ENCODE measurements at regions not wholly inside any gene's neighbourhood (a gene's known extent, or its start where the extent isn't known, plus 50 kb on each side); places are given as distances from the start of the nearest gene placed in this dataset.

- DNase-seq (ENCODE audit: low read depth): no peak
Observed at GRCh38 chr5:164600274-164600673, 1094.9 kb downstream of the MAT2B start.

GRCh38 chr5:164600929-164601535, 1095.6 kb downstream of the MAT2B start:
- no peak for DNase-seq (ENCODE audit: low read depth)

- no peak for DNase-seq (ENCODE audit: low read depth)
Observed at GRCh38 chr5:164608507-164608906, 1103.1 kb downstream of the MAT2B start.

GRCh38 chr5:164610374-164610773, 1105.0 kb downstream of the MAT2B start:
- DNase-seq (ENCODE audit: low read depth): no peak

GRCh38 chr5:164614707-164615106, 1109.3 kb downstream of the MAT2B start:
- no peak for DNase-seq (ENCODE audit: low read depth)

GRCh38 chr5:164617290-164617689, 1111.9 kb downstream of the MAT2B start:
- DNase-seq (ENCODE audit: low read depth): no peak

GRCh38 chr5:164627021-164627420, 1121.6 kb downstream of the MAT2B start:
- no peak for DNase-seq (ENCODE audit: low read depth)

GRCh38 chr5:164636456-164636855, 1131.0 kb downstream of the MAT2B start:
- DNase-seq (ENCODE audit: low read depth): no peak

- no peak for DNase-seq (ENCODE audit: low read depth)
Observed at GRCh38 chr5:164637931-164638521, 1132.6 kb downstream of the MAT2B start.

GRCh38 chr5:164649266-164649665, 1143.8 kb downstream of the MAT2B start:
- no peak for DNase-seq (ENCODE audit: low read depth)

GRCh38 chr5:164650427-164650826, 1145.0 kb downstream of the MAT2B start:
- no peak for DNase-seq (ENCODE audit: low read depth)

- DNase-seq (ENCODE audit: low read depth): no peak
Observed at GRCh38 chr5:164651546-164652275, 1146.3 kb downstream of the MAT2B start.

GRCh38 chr5:164652276-164652660, 1146.8 kb downstream of the MAT2B start:
- DNase-seq (ENCODE audit: low read depth): no peak

GRCh38 chr5:164663198-164663989, 1158.0 kb downstream of the MAT2B start:
- no peak for DNase-seq (ENCODE audit: low read depth)

GRCh38 chr5:164671640-164672039, 1166.2 kb downstream of the MAT2B start:
- no peak for DNase-seq (ENCODE audit: low read depth)

GRCh38 chr5:164672205-164672604, 1166.8 kb downstream of the MAT2B start:
- DNase-seq (ENCODE audit: low read depth): no peak

GRCh38 chr5:164672931-164673694, 1167.7 kb downstream of the MAT2B start:
- no peak for DNase-seq (ENCODE audit: low read depth)

- DNase-seq (ENCODE audit: low read depth): no peak
Observed at GRCh38 chr5:164679461-164679860, 1174.0 kb downstream of the MAT2B start.

GRCh38 chr5:164680216-164680615, 1174.8 kb downstream of the MAT2B start:
- DNase-seq (ENCODE audit: low read depth): no peak

- no peak for DNase-seq (ENCODE audit: low read depth)
Observed at GRCh38 chr5:164680812-164681520, 1175.5 kb downstream of the MAT2B start.

GRCh38 chr5:164687391-164687790, 1182.0 kb downstream of the MAT2B start:
- no peak for DNase-seq (ENCODE audit: low read depth)
